Testis (tissue), 2 donors: ENCODE measurements at regions not wholly inside any gene's neighbourhood (a gene's known extent, or its start where the extent isn't known, plus 50 kb on each side); places are given as distances from the start of the nearest gene placed in this dataset.

ENCODE experiments used
- CTCF ChIP-seq, 3 experiments: fragments of 450-650 bp in 2 of 3; fragments of 200-600 bp in 1 of 3; sonication (generic) in 1 of 3; IDR thresholded peaks; one replicate each; pipeline ENCODE4 v1.5.1; 2016 to 2019; ENCODE audit warnings: antibody characterized with exemption in 3 of 3, mild to moderate bottlenecking in 2 of 3, moderate library complexity in 1 of 3
- POLR2A ChIP-seq: fragments of 450-650 bp; IDR thresholded peaks from one replicate; pipeline ENCODE4 v1.6.1; 2017; ENCODE audit warnings: antibody characterized with exemption, mild to moderate bottlenecking, moderate library complexity

DNA sequence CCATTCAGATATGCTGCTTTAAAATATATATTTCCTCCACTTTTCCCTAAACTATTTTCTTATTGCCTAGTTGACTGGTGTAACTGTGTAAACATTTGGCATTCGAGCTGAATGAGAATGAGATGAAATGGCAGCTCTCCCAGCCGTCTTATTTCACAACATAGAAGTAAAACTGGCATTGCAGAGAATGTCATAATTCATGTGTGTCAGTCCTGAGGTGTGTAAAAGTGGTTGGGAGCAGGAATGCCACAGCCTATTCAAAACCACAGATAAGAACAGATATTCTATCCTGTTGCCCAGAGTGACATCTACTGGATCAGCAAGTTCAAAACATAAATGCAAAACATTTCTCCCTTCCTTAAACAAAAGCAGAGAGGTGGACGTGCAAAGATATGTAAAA is 565.5 kb upstream of the CHAC2 start:
- TF ChIP-seq POLR2A: no peak
- no peak for TF ChIP-seq CTCF (IDR thresholded peaks at IDR 0.05)
